K562 (cell line): ENCODE measurements at regions not wholly inside any gene's neighbourhood (a gene's known extent, or its start where the extent isn't known, plus 50 kb on each side); places are given as distances from the start of the nearest gene placed in this dataset.

Experiments used
- ATAC-seq: fragments of 200-7000 bp; cut with Tn5 transposase; 3 replicates; pipeline ENCODE4 v1.9.1; 2020; ENCODE audit warnings: moderate library complexity
- BruUV-seq: library from RNA; stranded (reverse); fragments of 400-500 nt; replicated peaks from 2 replicates; lab custom pipeline; 2021; lab: Mats Ljungman, UMichigan
- CTCF ChIA-PET: fragments of 300-600 bp; formaldehyde crosslinking; extraction: SDS; loops from one replicate; lab custom pipeline; 2021; ENCODE audit warnings: low intra/inter-chr PET ratio; lab: Yijun Ruan, JAX
- POLR2A ChIA-PET: fragments of 300-600, 350-650 bp; sonication (Branson Sonifier 250); formaldehyde crosslinking; extraction: SDS; loops from one replicate; lab custom pipeline; 2021; ENCODE audit warnings: antibody characterized with exemption, inconsistent platforms; lab: Yijun Ruan, JAX
- DNase-seq, 4 experiments: peaks; one replicate each; pipeline versions ENCODE4 v3.0.0 to v3.0.0-alpha.2; 2011 to 2018; ENCODE audit warnings: low spot score in 3 of 4, mixed read lengths in 3 of 4; ENCODE audit errors: extremely low read depth in 1 of 4
- FAIRE-seq: peaks from 2 replicates; lab custom pipeline; 2011; peaks lifted over from hg19 to GRCh38; lab: Jason Lieb, UNC
- H2AFZ ChIP-seq: 2 replicates; pipeline ENCODE4 v1.6.0; 2011; ENCODE audit warnings: low read depth, low read length, control low read depth, inconsistent platforms
- H3K27ac ChIP-seq: fragments of 200-600 bp; 3 replicates; pipeline ENCODE4 v1.8.0; 2011; ENCODE audit warnings: low read depth, mild to moderate bottlenecking, control low read depth, inconsistent platforms, low read length, moderate library complexity, mixed read lengths; ENCODE audit errors: extremely low read depth
- H3K27me3 ChIP-seq, 2 experiments: fragments of 300-600 bp in 1 of 2; 2 replicates in 1 of 2; 3 replicates in 1 of 2; pipeline versions ENCODE4 v1.6.0 to v1.8.0; 2011; ENCODE audit warnings: inconsistent platforms in 2 of 2, low read length in 2 of 2, mild to moderate bottlenecking in 1 of 2, mixed read lengths in 1 of 2, moderate library complexity in 1 of 2; ENCODE audit not compliant: control insufficient read depth in 2 of 2, insufficient read depth in 2 of 2
- H3K36me3 ChIP-seq: fragments of 300-600 bp; 3 replicates; pipeline ENCODE4 v1.8.0; 2011; ENCODE audit warnings: mild to moderate bottlenecking, low read length, inconsistent platforms; ENCODE audit not compliant: control insufficient read depth, insufficient read depth
- H3K4me1 ChIP-seq, 2 experiments: fragments of 200-600 bp in 1 of 2; replicated peaks in 1 of 2; 2 replicates in 1 of 2; 3 replicates in 1 of 2; pipeline versions ENCODE4 v1.5.1 to v1.8.0; 2011; ENCODE audit warnings: inconsistent platforms in 2 of 2, low read length in 2 of 2, mild to moderate bottlenecking in 1 of 2, mixed read lengths in 1 of 2, moderate library complexity in 1 of 2; ENCODE audit not compliant: control insufficient read depth in 2 of 2, insufficient read depth in 2 of 2
- H3K4me2 ChIP-seq: 2 replicates; pipeline ENCODE4 v1.6.1; 2011; ENCODE audit warnings: low read length, control low read depth, inconsistent platforms, mixed read lengths; ENCODE audit not compliant: insufficient read depth
- H3K4me3 ChIP-seq: fragments of 200-600 bp; sonication (generic), shearing (Covaris generic); 2 replicates; pipeline ENCODE4 v1.5.1; 2016; ENCODE audit warnings: control low read depth, inconsistent platforms
- H3K79me2 ChIP-seq: fragments of 200-600 bp; 3 replicates; pipeline ENCODE4 v1.8.0; 2011; ENCODE audit warnings: low read length, inconsistent platforms; ENCODE audit not compliant: control insufficient read depth, insufficient read depth
- H3K9ac ChIP-seq, 2 experiments: 2 replicates each; pipeline versions ENCODE4 v1.6.0 to v1.6.1; 2011; ENCODE audit warnings: low read depth in 2 of 2, low read length in 2 of 2, control low read depth in 1 of 2, inconsistent platforms in 1 of 2, mild to moderate bottlenecking in 1 of 2, mixed read lengths in 1 of 2; ENCODE audit not compliant: insufficient read depth in 1 of 2
- H3K9me1 ChIP-seq: one replicate; pipeline ENCODE4 v1.6.0; 2011; ENCODE audit warnings: inconsistent platforms, mild to moderate bottlenecking, low read length, moderate library complexity; ENCODE audit not compliant: control insufficient read depth, insufficient read depth
- H3K9me3 ChIP-seq: replicated peaks from 2 replicates; pipeline ENCODE4 v1.5.1; 2011; ENCODE audit warnings: low read depth, low read length, inconsistent platforms; ENCODE audit not compliant: control insufficient read depth, insufficient read depth
- H4K20me1 ChIP-seq: replicated peaks from 2 replicates; pipeline ENCODE4 v1.6.1; 2011; ENCODE audit warnings: low read length, inconsistent platforms, mixed read lengths; ENCODE audit not compliant: control insufficient read depth, insufficient read depth
- BRD9 ChIP-seq: fragments of 450-650 bp; IDR thresholded peaks from 2 replicates; pipeline ENCODE4 v1.6.1; 2018; ENCODE audit warnings: low read depth; ENCODE audit not compliant: partially characterized antibody
- CEBPG ChIP-seq, 3 experiments: fragments of 200-800 bp in 1 of 3; sonication (Bioruptor generic) in 1 of 3; sonication (generic) in 1 of 3; formaldehyde crosslinking in 1 of 3; IDR thresholded peaks in 2 of 3; conservative IDR thresholded peaks in 1 of 3; 2 replicates each; pipeline versions ENCODE4 v1.6.1 to v1.8.0; 2016 to 2022; ENCODE audit warnings: missing compliant biosample characterization in 2 of 3, missing genetic modification characterization in 2 of 3, mild to moderate bottlenecking in 1 of 3, missing genetic modification reagents in 1 of 3
- GATAD2A ChIP-seq: fragments of 450-650 bp; IDR thresholded peaks from 2 replicates; pipeline ENCODE4 v1.6.1; 2017
- MYC ChIP-seq, 2 experiments: fragments of 250-450 bp in 1 of 2; sonication (Bioruptor Pico) in 1 of 2; IDR thresholded peaks; 2 replicates each; pipeline versions ENCODE4 v1.5.1 to v1.6.1; 2012 to 2021; ENCODE audit warnings: low read depth in 2 of 2, borderline replicate concordance in 1 of 2, improper control_type of control experiment in 1 of 2, low read length in 1 of 2, mild to moderate bottlenecking in 1 of 2, moderate library complexity in 1 of 2
- RHOXF2B ChIP-seq: fragments of 250-450 bp; sonication (Bioruptor Pico); conservative IDR thresholded peaks from 2 replicates; pipeline ENCODE4 v1.5.1; 2021
- SAFB ChIP-seq: fragments of 200-400 bp; formaldehyde crosslinking; IDR thresholded peaks from 2 replicates; pipeline ENCODE4 v1.6.1; 2017; ENCODE audit warnings: low read depth, low read length, borderline replicate concordance
- SLC30A9 ChIP-seq: fragments of 250-450 bp; sonication (Bioruptor Pico); IDR thresholded peaks from 2 replicates; pipeline ENCODE4 v1.8.0; 2022; ENCODE audit warnings: mild to moderate bottlenecking, moderate library complexity
- TBP ChIP-seq: optimal IDR thresholded peaks from 2 replicates; pipeline ENCODE3; 2011; ENCODE audit warnings: low read depth, low read length, improper control_type of control experiment
- TEAD1 ChIP-seq, 2 experiments: fragments of 450-650 bp in 1 of 2; sonication (generic) in 1 of 2; formaldehyde crosslinking; IDR thresholded peaks; 2 replicates each; pipeline versions ENCODE4 v1.4.0 to v1.8.0; 2020 to 2022; ENCODE audit warnings: mild to moderate bottlenecking in 2 of 2, missing genetic modification reagents in 1 of 2
- ZC3H4 ChIP-seq: sonication (generic); formaldehyde crosslinking; IDR thresholded peaks from 2 replicates; pipeline ENCODE4 v1.9.0; 2021; ENCODE audit warnings: missing genetic modification reagents, borderline replicate concordance
- ZNF263 ChIP-seq: sonication (generic); formaldehyde crosslinking; IDR thresholded peaks from 2 replicates; pipeline ENCODE4 v1.8.0; 2022; ENCODE audit warnings: mild to moderate bottlenecking, missing genetic modification reagents, borderline replicate concordance
- WGBS: fragments of 100-300 bp; shearing (Covaris generic); methylation state at CpG from one replicate; pipeline ENCODE4 v1.1.6; 2016; ENCODE audit warnings: low coverage, mixed read lengths; ENCODE audit not compliant: insufficient coverage; ENCODE audit errors: missing lambda C conversion rate; 5-methylcytosine and 5-hydroxymethylcytosine counted together
- in situ Hi-C: fragments of 300-500 bp; cut with MboI; formaldehyde crosslinking; loops from 4 replicates; pipeline ENCODE4 v1.15.0; 2018; ENCODE audit warnings: inconsistent platforms, mixed read lengths
- intact Hi-C: fragments of 100-400 bp; cut with micrococcal nuclease; formaldehyde crosslinking; loops from 2 replicates; pipeline ENCODE4 v1.14.2; 2022
- TF ChIP-seq, protein P1 (sequence below): fragments of 250-450 bp; sonication (Bioruptor Pico); IDR thresholded peaks from 2 replicates; pipeline ENCODE4 v1.5.0; 2021
- TF ChIP-seq, protein P2 (sequence below): IDR thresholded peaks from 2 replicates; pipeline ENCODE4 v1.6.1; 2011; ENCODE audit not compliant: insufficient read length; ENCODE audit errors: extremely low read depth
- TF ChIP-seq, protein P3 (sequence below), 2 experiments: fragments of 250-450 bp in 1 of 2; fragments of 450-650 bp in 1 of 2; sonication (Bioruptor Pico) in 1 of 2; IDR thresholded peaks; 2 replicates each; pipeline versions ENCODE4 v1.6.1 to v1.8.0; 2016 to 2021; ENCODE audit warnings: mild to moderate bottlenecking in 2 of 2, moderate library complexity in 2 of 2, missing compliant biosample characterization in 1 of 2, missing genetic modification characterization in 1 of 2
- TF ChIP-seq, protein P4 (sequence below): sonication (generic); formaldehyde crosslinking; IDR thresholded peaks from 2 replicates; pipeline ENCODE4 v1.9.0; 2022; ENCODE audit warnings: mild to moderate bottlenecking, missing genetic modification reagents
- TF ChIP-seq, protein P5 (sequence below): IDR thresholded peaks from 2 replicates; pipeline ENCODE4 v1.6.1; 2011; ENCODE audit warnings: borderline replicate concordance, low read depth, mild to moderate bottlenecking, moderate library complexity, low read length; ENCODE audit not compliant: insufficient read depth, poor library complexity, severe bottlenecking

DNA sequence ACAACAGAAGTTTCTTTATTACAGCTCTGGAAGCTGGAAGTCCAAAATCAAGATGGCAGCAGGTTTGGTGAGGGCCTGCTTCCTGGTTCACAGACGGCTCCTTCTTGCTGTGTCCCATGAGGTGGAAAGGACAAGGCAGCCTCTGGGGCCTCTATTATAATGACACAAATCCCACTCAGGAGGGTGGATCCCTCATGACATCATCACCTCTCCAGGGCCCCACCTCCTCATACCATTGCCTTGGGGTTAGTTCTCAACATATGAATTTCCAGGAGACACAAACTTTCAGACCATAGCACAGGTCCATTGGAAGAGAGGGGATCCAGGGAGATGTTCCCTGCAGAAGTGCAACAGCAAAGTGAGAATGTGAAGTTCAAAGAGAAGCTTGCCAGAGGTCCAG, 202.8 kb downstream of the TFCP2L1 start:
- intact Hi-C loops, result loop anchor here (10.0 kb wide), 1 partner anchor 633 kb away; no protein-coding TSS in a partner anchor
- no TSS peak for BruUV-seq
- DNase-seq (no peak), FAIRE-seq (no peak), ATAC-seq (no peak)
- Histone ChIP-seq H4K20me1 (peaks cover 14% of the 10 kb centered on the region; the same call in 1 of the 2 replicates), H3K36me3 (no peaks in the 10 kb centered on the region), H3K79me2 (no peaks in the 10 kb centered on the region), H2AFZ (no peak overlapping the region), H3K9me3 (no peaks in the 10 kb centered on the region), H3K27ac (no peak overlapping the region), H3K4me1 (no peaks in the 10 kb centered on the region; a peak in 1 of 5 replicates), H3K4me3 (no peak overlapping the region), H3K4me2 (no peak overlapping the region), H3K9me1 (no peaks in the 10 kb centered on the region), H3K9ac (no peak overlapping the region), H3K27me3 (peaks cover 12 to 62% of the 10 kb centered on the region in 2 experiments; a peak in 4 of 5 replicates)
- POLR2A ChIA-PET, result interaction anchor here (0.6 to 1.1 kb wide), 3 partner anchors 9 to 448 kb away, joined by 3 to 4 read pairs (median 4); partner anchors contain the start of gene RNU4ATAC
- WGBS, result 0% methylated on average over 1 of the region's 1 CpG
- in situ Hi-C loops, result loop anchor here (25.0 kb wide), 1 partner anchor 705 kb away; no protein-coding TSS in a partner anchor
- CTCF ChIA-PET, result interaction anchor here (6.4 kb wide), 1 partner anchor 387 kb away, joined by 57 read pairs; no protein-coding TSS in a partner anchor
- TF ChIP-seq RHOXF2B (CRISPR knock-in tag) (no peak), GATAD2A (no peak), SLC30A9 (CRISPR knock-in tag) (no peak), TBP (no peak), TEAD1 (CRISPR knock-in tag; IDR thresholded peaks at IDR 0.05) (no peak), ZC3H4 (CRISPR knock-in tag) (no peak), ZNF263 (CRISPR knock-in tag) (no peak), MYC (IDR thresholded peaks at IDR 0.05; ENCODE audit: low read depth, low read length) (no peak), MYC (CRISPR knock-in tag; IDR thresholded peaks at IDR 0.05; ENCODE audit: borderline replicate concordance, low read depth) (no peak), CEBPG (CRISPR knock-in tag; IDR thresholded peaks at IDR 0.05) (no peak), CEBPG (tag; conservative IDR thresholded peaks at IDR 0.05 in 1 of 2, IDR thresholded peaks at IDR 0.05 in 1 of 2) (no peak), SAFB (no peak), BRD9 (no peak)
- TF ChIP-seq, protein P1, sequence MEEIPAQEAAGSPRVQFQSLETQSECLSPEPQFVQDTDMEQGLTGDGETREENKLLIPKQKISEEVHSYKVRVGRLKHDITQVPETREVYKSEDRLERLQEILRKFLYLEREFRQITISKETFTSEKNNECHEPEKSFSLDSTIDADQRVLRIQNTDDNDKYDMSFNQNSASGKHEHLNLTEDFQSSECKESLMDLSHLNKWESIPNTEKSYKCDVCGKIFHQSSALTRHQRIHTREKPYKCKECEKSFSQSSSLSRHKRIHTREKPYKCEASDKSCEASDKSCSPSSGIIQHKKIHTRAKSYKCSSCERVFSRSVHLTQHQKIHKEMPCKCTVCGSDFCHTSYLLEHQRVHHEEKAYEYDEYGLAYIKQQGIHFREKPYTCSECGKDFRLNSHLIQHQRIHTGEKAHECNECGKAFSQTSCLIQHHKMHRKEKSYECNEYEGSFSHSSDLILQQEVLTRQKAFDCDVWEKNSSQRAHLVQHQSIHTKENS (CRISPR knock-in tag), result no peak
- TF ChIP-seq, protein P2, sequence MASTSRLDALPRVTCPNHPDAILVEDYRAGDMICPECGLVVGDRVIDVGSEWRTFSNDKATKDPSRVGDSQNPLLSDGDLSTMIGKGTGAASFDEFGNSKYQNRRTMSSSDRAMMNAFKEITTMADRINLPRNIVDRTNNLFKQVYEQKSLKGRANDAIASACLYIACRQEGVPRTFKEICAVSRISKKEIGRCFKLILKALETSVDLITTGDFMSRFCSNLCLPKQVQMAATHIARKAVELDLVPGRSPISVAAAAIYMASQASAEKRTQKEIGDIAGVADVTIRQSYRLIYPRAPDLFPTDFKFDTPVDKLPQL, result no peak
- TF ChIP-seq, protein P3, sequence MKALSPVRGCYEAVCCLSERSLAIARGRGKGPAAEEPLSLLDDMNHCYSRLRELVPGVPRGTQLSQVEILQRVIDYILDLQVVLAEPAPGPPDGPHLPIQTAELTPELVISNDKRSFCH (CRISPR knock-in tag; IDR thresholded peaks at IDR 0.05), result no peak
- TF ChIP-seq, protein P3 (tag; IDR thresholded peaks at IDR 0.05), result no peak
- TF ChIP-seq, protein P4, sequence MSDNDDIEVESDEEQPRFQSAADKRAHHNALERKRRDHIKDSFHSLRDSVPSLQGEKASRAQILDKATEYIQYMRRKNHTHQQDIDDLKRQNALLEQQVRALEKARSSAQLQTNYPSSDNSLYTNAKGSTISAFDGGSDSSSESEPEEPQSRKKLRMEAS, result no peak
- TF ChIP-seq, protein P5, sequence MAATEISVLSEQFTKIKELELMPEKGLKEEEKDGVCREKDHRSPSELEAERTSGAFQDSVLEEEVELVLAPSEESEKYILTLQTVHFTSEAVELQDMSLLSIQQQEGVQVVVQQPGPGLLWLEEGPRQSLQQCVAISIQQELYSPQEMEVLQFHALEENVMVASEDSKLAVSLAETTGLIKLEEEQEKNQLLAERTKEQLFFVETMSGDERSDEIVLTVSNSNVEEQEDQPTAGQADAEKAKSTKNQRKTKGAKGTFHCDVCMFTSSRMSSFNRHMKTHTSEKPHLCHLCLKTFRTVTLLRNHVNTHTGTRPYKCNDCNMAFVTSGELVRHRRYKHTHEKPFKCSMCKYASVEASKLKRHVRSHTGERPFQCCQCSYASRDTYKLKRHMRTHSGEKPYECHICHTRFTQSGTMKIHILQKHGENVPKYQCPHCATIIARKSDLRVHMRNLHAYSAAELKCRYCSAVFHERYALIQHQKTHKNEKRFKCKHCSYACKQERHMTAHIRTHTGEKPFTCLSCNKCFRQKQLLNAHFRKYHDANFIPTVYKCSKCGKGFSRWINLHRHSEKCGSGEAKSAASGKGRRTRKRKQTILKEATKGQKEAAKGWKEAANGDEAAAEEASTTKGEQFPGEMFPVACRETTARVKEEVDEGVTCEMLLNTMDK, result no peak
